H1 (cell line): ENCODE measurements at regions not wholly inside any gene's neighbourhood (a gene's known extent, or its start where the extent isn't known, plus 50 kb on each side); places are given as distances from the start of the nearest gene placed in this dataset.

Experiments
- CTCF ChIA-PET: fragments of 300-600 bp; sonication (Branson Sonifier 250); formaldehyde crosslinking; loops from one replicate; lab custom pipeline; 2021; ENCODE audit not compliant: partially characterized antibody; lab: Charles Lee
- POLR2A ChIA-PET: fragments of 300-600 bp; sonication (Branson Sonifier 250); formaldehyde crosslinking; loops from one replicate; lab custom pipeline; 2021; ENCODE audit warnings: inconsistent platforms; ENCODE audit not compliant: partially characterized antibody; lab: Charles Lee
- DNase-seq, 2 experiments: peaks; one replicate each; pipeline versions ENCODE4 v3.0.0 to v3.0.0-alpha.2; 2010 to 2022; ENCODE audit warnings: low spot score in 2 of 2, low read depth in 1 of 2, mixed read lengths in 1 of 2
- FAIRE-seq: peaks from 2 replicates; lab custom pipeline; 2011; peaks lifted over from hg19 to GRCh38; lab: Jason Lieb, UNC
- H2AFZ ChIP-seq: 2 replicates; pipeline ENCODE4 v1.8.1; 2012; ENCODE audit warnings: low read length, inconsistent platforms
- H2AK5ac ChIP-seq: 2 replicates; pipeline ENCODE4 v1.6.1; 2013; ENCODE audit warnings: low read depth, low read length
- H2BK120ac ChIP-seq: replicated peaks from 2 replicates; pipeline ENCODE3; 2013; ENCODE audit warnings: low read depth, low read length, inconsistent platforms
- H2BK12ac ChIP-seq: 2 replicates; pipeline ENCODE4 v1.6.1; 2013; ENCODE audit warnings: low read depth, low read length
- H2BK15ac ChIP-seq: 2 replicates; pipeline ENCODE4 v1.6.1; 2013; ENCODE audit warnings: low read length
- H2BK20ac ChIP-seq: 2 replicates; pipeline ENCODE4 v1.6.1; 2013; ENCODE audit warnings: low read length
- H2BK5ac ChIP-seq: 2 replicates; pipeline ENCODE4 v1.6.1; 2013; ENCODE audit warnings: low read depth, low read length
- H3K14ac ChIP-seq: 2 replicates; pipeline ENCODE4 v1.6.1; 2013; ENCODE audit warnings: inconsistent platforms; ENCODE audit not compliant: insufficient read length
- H3K18ac ChIP-seq: 2 replicates; pipeline ENCODE4 v1.6.1; 2013; ENCODE audit warnings: low read length; ENCODE audit errors: extremely low read depth
- H3K23ac ChIP-seq: 2 replicates; pipeline ENCODE4 v1.6.1; 2013; ENCODE audit warnings: inconsistent platforms; ENCODE audit not compliant: insufficient read length
- H3K23me2 ChIP-seq: 2 replicates; pipeline ENCODE4 v1.6.1; 2013; ENCODE audit warnings: low read depth, low read length
- H3K27ac ChIP-seq: 2 replicates; pipeline ENCODE4 v1.6.1; 2011; ENCODE audit warnings: low read depth, low read length, inconsistent platforms
- H3K27me3 ChIP-seq, 4 experiments: replicated peaks in 1 of 4; 1 replicate in 1 of 4; 2 replicates in 3 of 4; pipeline versions ENCODE4 v1.6.1 to v1.8.1; 2011 to 2013; ENCODE audit warnings: low read length in 3 of 4, mild to moderate bottlenecking in 3 of 4, inconsistent platforms in 2 of 4, mixed read lengths in 2 of 4, moderate library complexity in 1 of 4; ENCODE audit not compliant: control insufficient read depth in 3 of 4, insufficient read depth in 3 of 4; ENCODE audit errors: extremely low read depth in 1 of 4
- H3K36me3 ChIP-seq, 4 experiments: 2 replicates each; pipeline versions ENCODE4 v1.6.1 to v1.8.1; 2011 to 2013; ENCODE audit warnings: mild to moderate bottlenecking in 4 of 4, low read length in 3 of 4, moderate library complexity in 2 of 4, control low read depth in 1 of 4, inconsistent platforms in 1 of 4; ENCODE audit not compliant: insufficient read depth in 4 of 4, control insufficient read depth in 2 of 4
- H3K4ac ChIP-seq: replicated peaks from 2 replicates; pipeline ENCODE3; 2013; ENCODE audit warnings: low read length, low read depth, mixed read lengths, inconsistent platforms; ENCODE audit not compliant: insufficient read length
- H3K4me1 ChIP-seq, 4 experiments: replicated peaks in 1 of 4; 1 replicate in 1 of 4; 2 replicates in 3 of 4; pipeline versions ENCODE4 v1.6.1 to v1.8.1; 2011 to 2013; ENCODE audit warnings: low read length in 3 of 4, inconsistent platforms in 2 of 4, mixed read lengths in 1 of 4; ENCODE audit not compliant: insufficient read depth in 4 of 4, control insufficient read depth in 3 of 4
- H3K4me2 ChIP-seq, 2 experiments: 2 replicates each; pipeline versions ENCODE4 v1.6.1 to v1.8.1; 2011 to 2013; ENCODE audit warnings: low read depth in 2 of 2, low read length in 2 of 2, control low read depth in 1 of 2, inconsistent platforms in 1 of 2, mild to moderate bottlenecking in 1 of 2; ENCODE audit not compliant: insufficient read depth in 1 of 2
- H3K4me3 ChIP-seq, 4 experiments: fragments of 200-600, 300-600 bp in 1 of 4; sonication (generic), shearing (Covaris generic), sonication (Bioruptor Twin) in 1 of 4; 2 replicates each; pipeline versions ENCODE4 v1.5.1 to v1.8.1; 2011 to 2016; ENCODE audit warnings: low read length in 4 of 4, low read depth in 3 of 4, control low read depth in 2 of 4, inconsistent platforms in 2 of 4, mild to moderate bottlenecking in 2 of 4, mixed read lengths in 1 of 4, moderate library complexity in 1 of 4; ENCODE audit not compliant: insufficient read depth in 2 of 4; ENCODE audit errors: extremely low read depth in 1 of 4
- H3K56ac ChIP-seq: replicated peaks from 2 replicates; pipeline ENCODE3; 2013; ENCODE audit warnings: low read depth, mild to moderate bottlenecking, mixed read lengths, low read length, inconsistent platforms; ENCODE audit not compliant: insufficient read length
- H3K79me1 ChIP-seq: 2 replicates; pipeline ENCODE4 v1.6.1; 2013; ENCODE audit warnings: low read depth, low read length, control low read depth
- H3K79me2 ChIP-seq, 2 experiments: 2 replicates each; pipeline versions ENCODE4 v1.6.1 to v1.8.1; 2012 to 2013; ENCODE audit warnings: low read length in 2 of 2, mild to moderate bottlenecking in 2 of 2, inconsistent platforms in 1 of 2; ENCODE audit not compliant: insufficient read depth in 2 of 2, control insufficient read depth in 1 of 2
- H3K9ac ChIP-seq, 4 experiments: replicated peaks in 1 of 4; 1 replicate in 1 of 4; 2 replicates in 3 of 4; pipeline versions ENCODE4 v1.6.1 to v1.8.1; 2011 to 2013; ENCODE audit warnings: low read depth in 3 of 4, low read length in 3 of 4, control low read depth in 2 of 4, mild to moderate bottlenecking in 2 of 4, moderate library complexity in 2 of 4, inconsistent platforms in 1 of 4; ENCODE audit errors: extremely low read depth in 1 of 4
- H3K9me3 ChIP-seq, 2 experiments: 2 replicates each; pipeline versions ENCODE4 v1.6.1 to v1.8.1; 2012 to 2013; ENCODE audit warnings: mild to moderate bottlenecking in 2 of 2, moderate library complexity in 2 of 2, control low read depth in 1 of 2, inconsistent platforms in 1 of 2, low read depth in 1 of 2, low read length in 1 of 2, mixed read lengths in 1 of 2; ENCODE audit not compliant: insufficient read depth in 2 of 2
- H4K20me1 ChIP-seq, 2 experiments: replicated peaks in 1 of 2; 2 replicates each; pipeline versions ENCODE3 to v1.8.1; 2011 to 2013; ENCODE audit warnings: inconsistent platforms in 2 of 2, low read length in 2 of 2, mild to moderate bottlenecking in 1 of 2; ENCODE audit not compliant: insufficient read depth in 2 of 2, control insufficient read depth in 1 of 2
- H4K5ac ChIP-seq: 2 replicates; pipeline ENCODE4 v1.6.1; 2013; ENCODE audit warnings: low read length, low read depth, mixed read lengths, inconsistent platforms; ENCODE audit not compliant: insufficient read length
- H4K8ac ChIP-seq: 2 replicates; pipeline ENCODE4 v1.8.0; 2013; ENCODE audit warnings: mild to moderate bottlenecking, moderate library complexity, low read length, inconsistent platforms; ENCODE audit not compliant: insufficient read depth; ENCODE audit errors: extremely low read depth
- H4K91ac ChIP-seq: replicated peaks from 2 replicates; pipeline ENCODE3; 2013; ENCODE audit warnings: low read length, mixed read lengths, inconsistent platforms; ENCODE audit not compliant: insufficient read length
- CBX8 ChIP-seq: fragments of 300-800, 300-1000 bp; sonication (generic); IDR thresholded peaks from 2 replicates; pipeline ENCODE4 v1.7.1; 2016; ENCODE audit warnings: low read depth, low read length, borderline replicate concordance
- GABPA ChIP-seq: IDR thresholded peaks from 2 replicates; pipeline ENCODE4 v1.6.1; 2011; ENCODE audit warnings: mild to moderate bottlenecking, low read length, moderate library complexity, borderline replicate concordance; ENCODE audit not compliant: insufficient read depth
- JUN ChIP-seq: IDR thresholded peaks from 2 replicates; pipeline ENCODE4 v1.6.1; 2011; ENCODE audit warnings: low read depth, mild to moderate bottlenecking, improper control_type of control experiment, low read length
- SIRT6 ChIP-seq: IDR thresholded peaks from one replicate; pipeline ENCODE4 v1.7.1; 2012; ENCODE audit warnings: low read length, inconsistent platforms
- SRF ChIP-seq: IDR thresholded peaks from 2 replicates; pipeline ENCODE4 v1.6.1; 2011; ENCODE audit warnings: mild to moderate bottlenecking, low read depth, low read length, moderate library complexity
- WGBS, 2 experiments: shearing (Covaris generic) in 1 of 2; methylation state at CpG; one replicate each; pipeline versions ENCODE4 v1.1.6 to v1.1.7; 2013 to 2015; ENCODE audit warnings: low lambda C conversion rate in 2 of 2, mixed read lengths in 2 of 2, inconsistent platforms in 1 of 2, low coverage in 1 of 2, missing lambda C conversion rate in 1 of 2; ENCODE audit not compliant: insufficient replicate concordance in 2 of 2, insufficient coverage in 1 of 2, insufficient read length in 1 of 2; ENCODE audit errors: extremely low coverage in 1 of 2, missing lambda C conversion rate in 1 of 2; 5-methylcytosine and 5-hydroxymethylcytosine counted together
- TF ChIP-seq, protein P1 (sequence below): IDR thresholded peaks from 2 replicates; pipeline ENCODE4 v1.6.1; 2011; ENCODE audit warnings: low read length, improper control_type of control experiment

DNA sequence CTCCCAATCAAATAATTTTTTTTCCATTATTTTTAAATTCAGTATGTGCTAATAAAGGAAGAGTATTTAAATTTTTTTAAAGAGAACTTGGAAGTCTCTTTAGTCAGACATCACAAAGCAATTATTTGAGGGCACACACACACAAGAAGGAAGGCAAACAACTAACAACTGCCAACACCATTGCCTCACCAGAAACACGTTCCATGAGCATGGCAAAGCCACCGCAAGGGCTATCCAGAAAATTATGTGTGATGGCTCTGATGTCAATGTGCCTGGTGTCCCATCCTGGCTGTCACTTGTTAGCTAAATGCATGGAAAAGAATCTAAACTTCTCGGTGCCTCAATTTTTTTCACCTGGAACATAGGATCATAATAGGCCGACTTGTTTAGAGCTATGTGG, 262.9 kb downstream of the SEC16B start:
- no peaks in the 10 kb centered on the region for H3K79me1 ChIP-seq
- TF ChIP-seq CBX8: no peak
- no peak for TF ChIP-seq SRF
- no peak for TF ChIP-seq JUN
- TF ChIP-seq GABPA: no peak
- TF ChIP-seq, protein P1, sequence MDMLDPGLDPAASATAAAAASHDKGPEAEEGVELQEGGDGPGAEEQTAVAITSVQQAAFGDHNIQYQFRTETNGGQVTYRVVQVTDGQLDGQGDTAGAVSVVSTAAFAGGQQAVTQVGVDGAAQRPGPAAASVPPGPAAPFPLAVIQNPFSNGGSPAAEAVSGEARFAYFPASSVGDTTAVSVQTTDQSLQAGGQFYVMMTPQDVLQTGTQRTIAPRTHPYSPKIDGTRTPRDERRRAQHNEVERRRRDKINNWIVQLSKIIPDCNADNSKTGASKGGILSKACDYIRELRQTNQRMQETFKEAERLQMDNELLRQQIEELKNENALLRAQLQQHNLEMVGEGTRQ: no peak
- TF ChIP-seq SIRT6: no peak

More for the DNA sequence above, 262.9 kb downstream of the SEC16B start:
- Histone ChIP-seq H3K4me3 (no peak overlapping the region), H3K27ac (no peak overlapping the region), H3K79me2 (no peaks in the 10 kb centered on the region), H2BK5ac (no peak overlapping the region), H3K18ac (no peak overlapping the region), H3K4me1 (peaks cover 0 to 10% (median 7%) of the 10 kb centered on the region in 4 experiments; a peak in 4 of 7 replicates), H3K9me3 (no peaks in the 10 kb centered on the region), H4K91ac (no peak overlapping the region), H3K14ac (no peak overlapping the region), H2AFZ (no peak overlapping the region), H2BK12ac (no peak overlapping the region), H3K4ac (no peak overlapping the region), H2BK15ac (no peak overlapping the region), H3K27me3 (no peaks in the 10 kb centered on the region), H2BK20ac (no peak overlapping the region), H3K9ac (no peak overlapping the region), H3K23ac (no peak overlapping the region), H3K36me3 (no peaks in the 10 kb centered on the region), H3K23me2 (no peaks in the 10 kb centered on the region), H4K20me1 (no peaks in the 10 kb centered on the region), H2AK5ac (no peak overlapping the region), H2BK120ac (no peak overlapping the region), H4K8ac (no peak overlapping the region), H4K5ac (no peak overlapping the region), H3K56ac (no peak overlapping the region), H3K4me2 (no peak overlapping the region)
- ChIA-PET CTCF (interaction anchor here (0.5 to 0.8 kb wide), 2 partner anchors 137 to 215 kb away, joined by 3 read pairs; no protein-coding TSS in a partner anchor), POLR2A (no interaction called here)
- FAIRE-seq (no peak), DNase-seq (no peak)
- 95% methylated on average over 4 of the region's 4 CpGs; no CpG with 5 or more reads in 1 of the 2 experiments for WGBS, 2 experiments
